H1 (cell line): ENCODE measurements at regions not wholly inside any gene's neighbourhood (a gene's known extent, or its start where the extent isn't known, plus 50 kb on each side); places are given as distances from the start of the nearest gene placed in this dataset.

Source experiments
- CTCF ChIA-PET: fragments of 300-600 bp; sonication (Branson Sonifier 250); formaldehyde crosslinking; loops from one replicate; lab custom pipeline; 2021; ENCODE audit not compliant: partially characterized antibody; lab: Charles Lee
- POLR2A ChIA-PET: fragments of 300-600 bp; sonication (Branson Sonifier 250); formaldehyde crosslinking; loops from one replicate; lab custom pipeline; 2021; ENCODE audit warnings: inconsistent platforms; ENCODE audit not compliant: partially characterized antibody; lab: Charles Lee
- DNase-seq, 2 experiments: peaks; one replicate each; pipeline versions ENCODE4 v3.0.0 to v3.0.0-alpha.2; 2010 to 2022; ENCODE audit warnings: low spot score in 2 of 2, low read depth in 1 of 2, mixed read lengths in 1 of 2
- FAIRE-seq: peaks from 2 replicates; lab custom pipeline; 2011; peaks lifted over from hg19 to GRCh38; lab: Jason Lieb, UNC
- H2AFZ ChIP-seq: 2 replicates; pipeline ENCODE4 v1.8.1; 2012; ENCODE audit warnings: low read length, inconsistent platforms
- H2AK5ac ChIP-seq: 2 replicates; pipeline ENCODE4 v1.6.1; 2013; ENCODE audit warnings: low read depth, low read length
- H2BK120ac ChIP-seq: replicated peaks from 2 replicates; pipeline ENCODE3; 2013; ENCODE audit warnings: low read depth, low read length, inconsistent platforms
- H2BK12ac ChIP-seq: 2 replicates; pipeline ENCODE4 v1.6.1; 2013; ENCODE audit warnings: low read depth, low read length
- H2BK15ac ChIP-seq: 2 replicates; pipeline ENCODE4 v1.6.1; 2013; ENCODE audit warnings: low read length
- H2BK20ac ChIP-seq: 2 replicates; pipeline ENCODE4 v1.6.1; 2013; ENCODE audit warnings: low read length
- H2BK5ac ChIP-seq: 2 replicates; pipeline ENCODE4 v1.6.1; 2013; ENCODE audit warnings: low read depth, low read length
- H3K14ac ChIP-seq: 2 replicates; pipeline ENCODE4 v1.6.1; 2013; ENCODE audit warnings: inconsistent platforms; ENCODE audit not compliant: insufficient read length
- H3K18ac ChIP-seq: 2 replicates; pipeline ENCODE4 v1.6.1; 2013; ENCODE audit warnings: low read length; ENCODE audit errors: extremely low read depth
- H3K23ac ChIP-seq: 2 replicates; pipeline ENCODE4 v1.6.1; 2013; ENCODE audit warnings: inconsistent platforms; ENCODE audit not compliant: insufficient read length
- H3K23me2 ChIP-seq: 2 replicates; pipeline ENCODE4 v1.6.1; 2013; ENCODE audit warnings: low read depth, low read length
- H3K27ac ChIP-seq: 2 replicates; pipeline ENCODE4 v1.6.1; 2011; ENCODE audit warnings: low read depth, low read length, inconsistent platforms
- H3K27me3 ChIP-seq, 4 experiments: replicated peaks in 1 of 4; 1 replicate in 1 of 4; 2 replicates in 3 of 4; pipeline versions ENCODE4 v1.6.1 to v1.8.1; 2011 to 2013; ENCODE audit warnings: low read length in 3 of 4, mild to moderate bottlenecking in 3 of 4, inconsistent platforms in 2 of 4, mixed read lengths in 2 of 4, moderate library complexity in 1 of 4; ENCODE audit not compliant: control insufficient read depth in 3 of 4, insufficient read depth in 3 of 4; ENCODE audit errors: extremely low read depth in 1 of 4
- H3K36me3 ChIP-seq, 4 experiments: 2 replicates each; pipeline versions ENCODE4 v1.6.1 to v1.8.1; 2011 to 2013; ENCODE audit warnings: mild to moderate bottlenecking in 4 of 4, low read length in 3 of 4, moderate library complexity in 2 of 4, control low read depth in 1 of 4, inconsistent platforms in 1 of 4; ENCODE audit not compliant: insufficient read depth in 4 of 4, control insufficient read depth in 2 of 4
- H3K4ac ChIP-seq: replicated peaks from 2 replicates; pipeline ENCODE3; 2013; ENCODE audit warnings: low read length, low read depth, mixed read lengths, inconsistent platforms; ENCODE audit not compliant: insufficient read length
- H3K4me1 ChIP-seq, 4 experiments: replicated peaks in 1 of 4; 1 replicate in 1 of 4; 2 replicates in 3 of 4; pipeline versions ENCODE4 v1.6.1 to v1.8.1; 2011 to 2013; ENCODE audit warnings: low read length in 3 of 4, inconsistent platforms in 2 of 4, mixed read lengths in 1 of 4; ENCODE audit not compliant: insufficient read depth in 4 of 4, control insufficient read depth in 3 of 4
- H3K4me2 ChIP-seq, 2 experiments: 2 replicates each; pipeline versions ENCODE4 v1.6.1 to v1.8.1; 2011 to 2013; ENCODE audit warnings: low read depth in 2 of 2, low read length in 2 of 2, control low read depth in 1 of 2, inconsistent platforms in 1 of 2, mild to moderate bottlenecking in 1 of 2; ENCODE audit not compliant: insufficient read depth in 1 of 2
- H3K4me3 ChIP-seq, 4 experiments: fragments of 200-600, 300-600 bp in 1 of 4; sonication (generic), shearing (Covaris generic), sonication (Bioruptor Twin) in 1 of 4; 2 replicates each; pipeline versions ENCODE4 v1.5.1 to v1.8.1; 2011 to 2016; ENCODE audit warnings: low read length in 4 of 4, low read depth in 3 of 4, control low read depth in 2 of 4, inconsistent platforms in 2 of 4, mild to moderate bottlenecking in 2 of 4, mixed read lengths in 1 of 4, moderate library complexity in 1 of 4; ENCODE audit not compliant: insufficient read depth in 2 of 4; ENCODE audit errors: extremely low read depth in 1 of 4
- H3K56ac ChIP-seq: replicated peaks from 2 replicates; pipeline ENCODE3; 2013; ENCODE audit warnings: low read depth, mild to moderate bottlenecking, mixed read lengths, low read length, inconsistent platforms; ENCODE audit not compliant: insufficient read length
- H3K79me1 ChIP-seq: 2 replicates; pipeline ENCODE4 v1.6.1; 2013; ENCODE audit warnings: low read depth, low read length, control low read depth
- H3K79me2 ChIP-seq, 2 experiments: 2 replicates each; pipeline versions ENCODE4 v1.6.1 to v1.8.1; 2012 to 2013; ENCODE audit warnings: low read length in 2 of 2, mild to moderate bottlenecking in 2 of 2, inconsistent platforms in 1 of 2; ENCODE audit not compliant: insufficient read depth in 2 of 2, control insufficient read depth in 1 of 2
- H3K9ac ChIP-seq, 4 experiments: replicated peaks in 1 of 4; 1 replicate in 1 of 4; 2 replicates in 3 of 4; pipeline versions ENCODE4 v1.6.1 to v1.8.1; 2011 to 2013; ENCODE audit warnings: low read depth in 3 of 4, low read length in 3 of 4, control low read depth in 2 of 4, mild to moderate bottlenecking in 2 of 4, moderate library complexity in 2 of 4, inconsistent platforms in 1 of 4; ENCODE audit errors: extremely low read depth in 1 of 4
- H3K9me3 ChIP-seq, 2 experiments: 2 replicates each; pipeline versions ENCODE4 v1.6.1 to v1.8.1; 2012 to 2013; ENCODE audit warnings: mild to moderate bottlenecking in 2 of 2, moderate library complexity in 2 of 2, control low read depth in 1 of 2, inconsistent platforms in 1 of 2, low read depth in 1 of 2, low read length in 1 of 2, mixed read lengths in 1 of 2; ENCODE audit not compliant: insufficient read depth in 2 of 2
- H4K20me1 ChIP-seq, 2 experiments: replicated peaks in 1 of 2; 2 replicates each; pipeline versions ENCODE3 to v1.8.1; 2011 to 2013; ENCODE audit warnings: inconsistent platforms in 2 of 2, low read length in 2 of 2, mild to moderate bottlenecking in 1 of 2; ENCODE audit not compliant: insufficient read depth in 2 of 2, control insufficient read depth in 1 of 2
- H4K5ac ChIP-seq: 2 replicates; pipeline ENCODE4 v1.6.1; 2013; ENCODE audit warnings: low read length, low read depth, mixed read lengths, inconsistent platforms; ENCODE audit not compliant: insufficient read length
- H4K8ac ChIP-seq: 2 replicates; pipeline ENCODE4 v1.8.0; 2013; ENCODE audit warnings: mild to moderate bottlenecking, moderate library complexity, low read length, inconsistent platforms; ENCODE audit not compliant: insufficient read depth; ENCODE audit errors: extremely low read depth
- H4K91ac ChIP-seq: replicated peaks from 2 replicates; pipeline ENCODE3; 2013; ENCODE audit warnings: low read length, mixed read lengths, inconsistent platforms; ENCODE audit not compliant: insufficient read length
- BACH1 ChIP-seq: IDR thresholded peaks from 2 replicates; pipeline ENCODE4 v1.6.1; 2012; ENCODE audit warnings: low read length, improper control_type of control experiment
- CEBPB ChIP-seq: IDR thresholded peaks from 2 replicates; pipeline ENCODE4 v1.6.1; 2012; ENCODE audit warnings: low read depth, low read length
- GTF2F1 ChIP-seq: IDR thresholded peaks from 2 replicates; pipeline ENCODE4 v1.6.1; 2012; ENCODE audit warnings: low read depth, low read length, improper control_type of control experiment, borderline replicate concordance
- HDAC6 ChIP-seq: IDR thresholded peaks from one replicate; pipeline ENCODE4 v1.7.1; 2012; ENCODE audit warnings: low read depth, mild to moderate bottlenecking, inconsistent platforms, low read length, moderate library complexity
- KDM5A ChIP-seq: fragments of 200-600 bp; IDR thresholded peaks from 2 replicates; pipeline ENCODE4 v1.7.1; 2012; ENCODE audit warnings: mild to moderate bottlenecking, low read length, inconsistent platforms, mixed read lengths
- MAX ChIP-seq: IDR thresholded peaks from 2 replicates; pipeline ENCODE4 v1.6.1; 2012; ENCODE audit warnings: inconsistent platforms
- POLR2AphosphoS5 ChIP-seq: IDR thresholded peaks from 2 replicates; pipeline ENCODE4 v1.6.1; 2011; ENCODE audit warnings: low read depth, low read length
- POU5F1 ChIP-seq: IDR thresholded peaks from 2 replicates; pipeline ENCODE4 v1.6.1; 2011; ENCODE audit warnings: low read depth, mild to moderate bottlenecking, low read length, moderate library complexity
- RBBP5 ChIP-seq: IDR thresholded peaks from 2 replicates; pipeline ENCODE4 v1.7.1; 2012; ENCODE audit warnings: low read depth, mild to moderate bottlenecking, inconsistent platforms, low read length, moderate library complexity, borderline replicate concordance
- SAP30 ChIP-seq: fragments of 300-600 bp; sonication (generic); IDR thresholded peaks from 2 replicates; pipeline ENCODE4 v1.7.1; 2012; ENCODE audit warnings: low read length, moderate library complexity, mild to moderate bottlenecking, inconsistent platforms; ENCODE audit not compliant: insufficient read depth, insufficient replicate concordance
- SP4 ChIP-seq: IDR thresholded peaks from 2 replicates; pipeline ENCODE4 v1.6.1; 2012; ENCODE audit warnings: low read length, inconsistent platforms
- TBP ChIP-seq: IDR thresholded peaks from 2 replicates; pipeline ENCODE4 v1.6.1; 2011; ENCODE audit warnings: low read depth, low read length, improper control_type of control experiment
- WGBS, 2 experiments: shearing (Covaris generic) in 1 of 2; methylation state at CpG; one replicate each; pipeline versions ENCODE4 v1.1.6 to v1.1.7; 2013 to 2015; ENCODE audit warnings: low lambda C conversion rate in 2 of 2, mixed read lengths in 2 of 2, inconsistent platforms in 1 of 2, low coverage in 1 of 2, missing lambda C conversion rate in 1 of 2; ENCODE audit not compliant: insufficient replicate concordance in 2 of 2, insufficient coverage in 1 of 2, insufficient read length in 1 of 2; ENCODE audit errors: extremely low coverage in 1 of 2, missing lambda C conversion rate in 1 of 2; 5-methylcytosine and 5-hydroxymethylcytosine counted together

- H4K5ac ChIP-seq = no peak overlapping the region
- H4K91ac ChIP-seq = no peak overlapping the region
- 0 out of 2 replicates have a peak overlapping the region, but pooled peaks have one; percentile 21 for H2BK15ac ChIP-seq
- no peak overlapping the region for H4K8ac ChIP-seq
- no peak overlapping the region for H3K56ac ChIP-seq
- no peak overlapping the region for H3K23ac ChIP-seq
- no peaks in the 10 kb centered on the region for H3K36me3 ChIP-seq
- H3K18ac ChIP-seq = no peak overlapping the region
- H2BK20ac ChIP-seq = no peak overlapping the region
- H2AK5ac ChIP-seq = no peak overlapping the region
- no peaks in the 10 kb centered on the region for H3K79me2 ChIP-seq
- H2BK5ac ChIP-seq = no peak overlapping the region
- H3K4ac ChIP-seq = no peak overlapping the region
- FAIRE-seq (no peak), DNase-seq (no peak)
- WGBS, 2 experiments = 90% methylated on average over 5 of the region's 5 CpGs; no CpG with 5 or more reads in 1 of the 2 experiments
- ChIA-PET CTCF (interaction anchor here (0.5 to 1.0 kb wide), 3 partner anchors 8 to 486 kb away, joined by 3 to 5 read pairs (median 3); no protein-coding TSS in a partner anchor), POLR2A (no interaction called here)
- H3K4me1 ChIP-seq = peaks cover 0 to 10% (median 4%) of the 10 kb centered on the region in 4 experiments; a peak in 4 of 7 replicates
- no peak overlapping the region for H2BK12ac ChIP-seq
- H2BK120ac ChIP-seq = no peak overlapping the region
- H4K20me1 ChIP-seq = no peaks in the 10 kb centered on the region
- peaks cover 0 to 2% (median 0%) of the 10 kb centered on the region in 4 experiments; a peak in 1 of 7 replicates for H3K27me3 ChIP-seq
- no peak overlapping the region for H3K4me3 ChIP-seq
- H3K14ac ChIP-seq = no peak overlapping the region
- H3K4me2 ChIP-seq = no peak overlapping the region
- no peak overlapping the region for H3K27ac ChIP-seq
- H3K79me1 ChIP-seq = no peaks in the 10 kb centered on the region
- no peak overlapping the region for H3K9ac ChIP-seq
- no peak overlapping the region for H2AFZ ChIP-seq
- no peaks in the 10 kb centered on the region for H3K23me2 ChIP-seq
- no peaks in the 10 kb centered on the region for H3K9me3 ChIP-seq
- TF ChIP-seq MAX (no peak), CEBPB (no peak), POU5F1 (no peak), HDAC6 (no peak), RBBP5 (no peak), KDM5A (no peak), POLR2AphosphoS5 (no peak), TBP (no peak), GTF2F1 (no peak), BACH1 (no peak), SP4 (no peak), SAP30 (no peak)
Measured at GRCh38 chr16:51286272-51286671, 135.2 kb upstream of the SALL1 start.
